ENCODE measurements at regions not wholly inside any gene's neighbourhood (a gene's known extent, or its start where the extent isn't known, plus 50 kb on each side); places are given as distances from the start of the nearest gene placed in this dataset.

GRCh38 chr14:25911831-25912230 lies 686.0 kb downstream of the NOVA1 start:
- no peak for TF ChIP-seq CTCF (IDR thresholded peaks at IDR 0.05; ENCODE audit: poor library complexity)
- TF ChIP-seq EZH2phosphoT487 (IDR thresholded peaks at IDR 0.05; ENCODE audit: low read depth, severe bottlenecking, unreplicated experiment) = no peak

Measured in hepatocyte (in vitro differentiated cells).